ENCODE measurements at regions not wholly inside any gene's neighbourhood (a gene's known extent, or its start where the extent isn't known, plus 50 kb on each side); places are given as distances from the start of the nearest gene placed in this dataset.
"Not testable (repeated sequence)": the region's sequence is repeated elsewhere in the genome, so short reads cannot be mapped to it uniquely, and the experiment has no call there.

DNA sequence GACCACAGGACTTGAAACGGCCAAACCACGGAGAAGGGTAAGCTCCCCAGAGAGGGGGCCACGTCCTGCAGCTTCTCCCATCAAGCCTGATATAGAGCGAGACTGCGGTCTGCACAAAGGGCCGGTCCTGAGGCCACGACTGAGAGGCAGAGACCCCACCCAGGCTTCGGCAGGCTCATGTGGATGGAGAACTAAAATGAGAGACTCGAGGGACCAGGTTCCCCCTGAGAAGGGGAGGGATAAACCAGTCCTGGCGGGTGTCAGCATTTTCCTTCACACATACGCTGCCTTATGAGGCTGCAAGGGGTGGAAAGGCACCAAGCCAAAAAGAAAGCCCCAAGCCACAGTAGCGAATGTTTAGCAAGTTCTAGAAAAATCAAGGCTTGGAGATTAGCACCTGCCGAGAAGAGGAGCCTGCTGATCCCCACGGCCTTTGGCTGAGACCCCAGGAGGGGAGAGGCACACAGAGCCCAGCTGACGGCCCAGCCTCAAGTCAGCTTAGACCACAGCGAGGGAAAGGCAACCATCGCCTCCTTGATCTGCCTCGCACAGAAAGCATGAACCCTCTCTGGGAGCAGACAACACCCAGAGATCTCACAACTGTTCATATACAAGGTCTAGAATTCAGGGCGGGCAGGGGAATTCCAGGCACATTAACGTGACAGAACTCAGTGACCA is 92.6 kb upstream of the RNF32 start:
- no peak for DNase-seq

DNA sequence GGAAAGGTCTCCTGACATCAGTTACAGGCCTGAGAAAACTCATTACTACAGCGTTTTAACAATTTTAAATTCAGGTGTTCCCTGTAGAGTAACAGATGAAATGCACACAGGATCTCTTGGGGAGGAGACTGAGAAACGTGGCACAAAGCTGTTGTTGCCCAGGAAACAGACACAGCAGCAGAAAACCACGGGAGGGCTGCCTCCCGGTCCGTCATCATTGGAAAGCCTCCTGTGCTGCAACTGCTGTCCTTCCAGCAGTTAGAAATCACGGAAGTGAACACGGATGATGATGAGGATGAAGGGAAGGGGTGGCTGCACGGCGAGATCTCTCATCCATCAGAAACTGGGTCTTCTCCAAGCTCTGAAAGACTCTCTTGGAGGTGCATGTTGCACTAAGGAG is 94.6 kb upstream of the RNF32 start:
- no peak for DNase-seq

DNA sequence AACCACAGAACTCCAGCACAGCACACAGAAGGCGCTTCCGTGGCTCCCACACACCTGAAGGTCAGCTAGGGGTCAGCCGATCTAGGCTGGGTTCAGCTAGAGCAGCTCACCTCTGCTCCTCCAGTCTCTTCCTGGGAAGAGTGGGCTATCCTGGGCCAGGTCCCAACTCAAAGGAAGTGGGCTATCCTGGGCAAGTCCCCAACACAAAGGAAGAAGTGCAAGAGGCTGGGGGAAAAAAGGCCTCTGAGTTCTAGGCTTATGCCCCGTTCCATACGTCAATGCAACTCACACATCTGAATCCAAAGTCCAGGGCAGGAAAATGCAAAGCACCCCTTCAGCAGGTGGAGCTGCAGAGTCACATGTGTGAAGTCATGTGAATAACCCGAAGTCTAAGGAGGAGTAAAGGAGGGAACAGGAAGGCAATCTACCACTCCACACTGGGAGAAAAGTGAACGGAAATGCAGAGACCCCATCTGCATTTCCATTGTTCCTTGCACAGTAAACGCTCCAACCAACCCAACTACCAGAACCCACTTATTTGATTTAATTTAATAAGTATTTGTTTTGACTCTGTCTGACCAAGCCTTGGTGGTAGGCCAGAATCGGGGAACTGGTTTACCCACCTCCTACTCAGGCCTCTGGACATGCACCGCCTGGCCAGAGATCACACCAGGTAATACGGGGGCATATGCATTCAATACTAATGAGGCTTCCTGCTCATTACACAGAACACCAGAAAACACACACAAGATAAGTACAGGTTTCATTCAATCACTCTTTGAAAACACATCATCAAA is 95.5 kb upstream of the RNF32 start:
- DNase-seq: no peak

DNA sequence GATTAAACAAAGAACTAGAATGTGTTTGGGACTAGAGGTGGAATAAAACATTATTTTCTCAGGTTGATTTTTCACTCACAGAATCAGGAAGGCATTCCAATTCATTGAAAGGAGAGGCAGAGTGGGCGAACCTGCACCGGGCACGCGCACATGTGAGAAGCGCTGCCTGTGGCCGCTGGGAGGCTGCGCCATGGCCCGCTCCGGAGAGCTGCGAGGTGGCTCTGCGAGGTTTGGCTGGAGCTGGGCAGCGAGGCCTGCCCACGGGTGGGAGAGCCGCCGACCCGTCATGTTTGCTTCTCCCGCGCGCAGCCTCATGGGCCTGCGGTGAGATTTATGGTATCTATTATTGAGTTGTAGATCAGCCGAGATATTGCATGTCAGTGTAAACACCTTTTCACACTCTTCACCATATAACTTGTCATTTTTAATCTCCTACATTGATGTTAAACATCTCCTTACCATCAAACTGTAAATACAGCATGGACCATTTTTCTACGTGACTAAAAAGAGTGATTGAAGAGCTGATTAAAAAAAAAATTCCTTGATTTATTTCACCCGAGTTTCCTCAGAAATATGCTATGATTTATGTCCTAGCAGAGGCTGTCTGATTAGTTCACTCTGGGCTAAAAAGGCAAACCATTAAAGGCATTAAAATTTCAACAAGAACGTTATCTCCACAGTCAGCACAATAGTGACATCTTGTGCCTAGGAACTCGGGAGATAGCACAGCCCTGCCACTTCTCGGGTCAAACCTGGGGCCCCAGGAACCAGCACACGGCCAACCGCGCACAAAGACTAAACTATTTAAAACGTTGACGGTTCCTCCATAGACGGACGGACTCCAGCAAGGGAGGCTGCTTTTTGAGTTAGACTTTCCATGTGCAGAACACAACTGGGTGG is 96.6 kb upstream of the RNF32 start:
- DNase-seq: no peak

DNA sequence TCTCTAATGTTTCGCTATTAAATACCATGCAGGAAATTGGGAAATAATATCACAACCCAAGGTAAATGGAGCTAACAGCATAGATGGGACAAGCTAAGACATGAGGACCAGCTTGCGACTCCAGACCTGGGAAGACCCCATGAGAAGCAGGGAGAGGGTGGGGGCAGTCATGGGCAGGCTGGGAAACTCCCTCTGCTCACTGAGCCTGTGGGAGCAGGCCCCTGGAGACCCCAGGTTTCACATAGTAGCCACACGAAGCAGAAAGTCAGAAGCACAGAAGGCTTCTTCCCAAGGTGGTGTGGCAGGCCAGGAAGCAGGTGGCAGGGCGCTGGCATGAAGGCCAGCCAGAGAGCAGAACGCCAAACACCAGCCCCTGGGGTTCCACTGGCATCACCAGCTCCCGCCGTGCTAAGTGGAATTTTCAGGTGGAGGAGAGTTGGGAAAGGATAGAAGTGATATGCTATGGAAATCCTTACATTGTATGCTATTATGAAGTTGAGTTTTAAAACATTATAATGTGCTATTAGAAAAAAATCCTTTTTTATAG is 99.9 kb upstream of the RNF32 start:
- DNase-seq: no peak

DNA sequence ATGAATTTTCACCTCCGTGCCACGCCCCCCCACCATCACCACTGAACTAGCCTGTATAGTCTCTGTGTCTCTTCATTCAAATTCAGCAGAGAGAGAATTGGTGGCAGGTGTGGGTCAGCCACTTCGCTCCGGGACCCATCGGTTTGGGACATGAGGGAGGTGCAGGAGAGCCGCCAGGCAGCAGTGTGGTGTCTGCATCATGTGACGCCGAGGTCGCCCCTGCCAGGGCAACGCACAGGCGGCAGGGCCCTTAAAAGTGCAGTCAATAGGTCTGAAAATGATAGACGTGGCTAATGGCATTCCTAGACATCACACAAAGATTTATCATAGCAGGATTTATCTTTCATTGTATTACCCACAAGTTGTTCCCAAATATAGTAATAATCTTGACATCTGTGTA is 100.6 kb upstream of the RNF32 start:
- DNase-seq: no peak

DNA sequence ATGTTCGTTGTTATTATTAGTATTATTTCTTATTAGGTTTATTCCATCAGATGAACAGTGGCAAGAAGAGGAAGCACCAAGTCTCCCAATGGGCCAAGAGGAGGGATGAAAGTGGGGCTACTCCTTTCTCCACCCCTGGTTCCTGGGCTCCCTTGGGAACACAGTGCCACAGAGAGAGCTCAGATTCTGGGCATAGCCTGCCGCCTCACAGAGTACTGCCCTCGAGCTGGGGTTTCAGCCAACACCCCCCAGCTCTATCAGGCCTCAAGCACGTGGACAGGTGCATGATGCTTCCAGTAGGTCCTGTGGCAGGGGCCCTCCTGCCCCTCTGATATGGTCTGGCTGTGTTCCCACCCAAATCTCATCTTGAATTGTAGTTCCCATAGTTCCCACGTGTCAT is 103.6 kb upstream of the RNF32 start:
- DNase-seq: no peak

DNA sequence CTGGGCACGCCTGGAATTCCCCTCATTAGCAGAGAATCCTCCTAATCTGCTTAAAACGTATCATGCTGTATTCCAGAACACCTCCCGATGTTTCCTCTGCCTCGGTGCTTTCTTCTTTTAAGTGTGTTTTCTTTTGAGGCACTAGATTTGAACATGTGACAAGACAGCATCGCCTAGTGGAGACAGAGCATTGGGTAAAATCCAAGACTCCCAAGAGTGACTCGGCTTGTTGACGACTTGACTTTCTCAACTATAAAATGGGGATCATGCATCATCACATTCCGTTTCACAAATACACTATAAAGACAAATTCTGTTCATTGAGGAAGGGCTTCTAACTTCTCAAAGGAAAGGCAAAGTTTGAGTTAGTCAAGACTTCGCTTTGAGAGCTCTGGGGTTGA is 105.6 kb upstream of the RNF32 start:
- DNase-seq: no peak

DNA sequence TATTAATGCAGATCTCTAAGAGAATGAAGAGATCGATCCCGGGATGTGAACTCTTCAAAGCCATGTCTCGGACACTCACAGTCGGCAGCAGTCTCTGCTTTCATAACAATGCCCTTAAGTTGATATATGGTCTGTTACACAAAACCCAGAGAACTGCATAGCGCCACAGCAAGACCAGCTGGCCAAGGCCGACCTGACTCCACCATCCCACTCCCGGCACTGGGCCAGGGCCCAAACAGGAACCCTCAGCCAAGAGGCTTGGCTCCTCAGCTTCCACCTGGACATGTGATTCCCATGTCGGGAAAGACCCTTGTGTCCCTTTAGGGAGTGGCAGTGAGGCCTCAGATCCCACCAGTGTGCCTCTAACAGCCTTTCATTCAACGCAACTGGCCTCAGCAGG is 106.6 kb upstream of the RNF32 start:
- no peak for DNase-seq

DNA sequence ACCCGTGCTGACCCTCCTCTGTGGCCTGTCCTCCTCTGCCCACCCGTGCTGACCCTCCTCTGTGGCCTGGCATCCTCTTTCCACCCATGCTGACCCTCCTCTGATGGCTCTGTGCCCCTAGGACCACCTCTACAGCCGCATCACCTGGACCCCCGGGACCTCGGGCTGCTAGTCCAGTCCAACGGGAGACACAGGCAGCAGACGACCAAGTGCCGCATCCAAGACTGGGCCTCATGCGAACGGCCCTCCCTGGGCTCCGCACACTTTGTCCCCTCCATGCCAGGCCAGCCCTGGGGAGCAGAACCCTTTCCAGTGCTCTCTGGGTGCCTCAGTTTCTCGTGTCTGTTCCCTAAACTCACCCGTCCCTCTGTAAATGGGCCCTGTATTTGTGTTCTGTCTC is 107.2 kb upstream of the RNF32 start:
- no peak for DNase-seq

DNA sequence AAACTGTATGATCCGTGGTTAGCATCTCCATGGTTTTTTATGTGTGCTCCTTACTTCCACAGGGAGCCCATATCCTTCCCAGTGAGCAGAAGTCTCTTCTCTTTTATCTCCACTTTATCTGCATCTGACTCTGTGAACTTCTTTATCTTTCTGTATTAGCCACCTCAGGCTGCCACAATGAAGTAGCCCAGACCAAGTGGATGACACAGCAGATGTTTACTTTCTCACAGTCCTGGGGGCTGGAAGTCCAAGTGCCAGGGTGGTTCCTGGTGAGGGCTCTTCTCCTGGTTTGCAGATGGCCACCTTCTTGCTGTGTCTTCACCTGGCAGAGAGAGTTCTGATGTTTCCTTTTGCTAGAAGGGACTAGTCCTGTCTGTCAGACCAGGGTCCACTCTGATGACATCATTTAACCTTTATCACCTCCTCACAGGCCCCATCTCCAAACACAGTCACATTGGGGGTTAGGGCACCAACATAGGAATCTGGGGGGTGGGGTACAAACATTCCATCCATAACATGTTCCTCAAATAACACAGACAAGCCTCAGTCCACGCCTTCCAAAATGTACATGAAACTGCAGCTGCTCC is 108.5 kb upstream of the RNF32 start:
- DNase-seq: no peak

DNA sequence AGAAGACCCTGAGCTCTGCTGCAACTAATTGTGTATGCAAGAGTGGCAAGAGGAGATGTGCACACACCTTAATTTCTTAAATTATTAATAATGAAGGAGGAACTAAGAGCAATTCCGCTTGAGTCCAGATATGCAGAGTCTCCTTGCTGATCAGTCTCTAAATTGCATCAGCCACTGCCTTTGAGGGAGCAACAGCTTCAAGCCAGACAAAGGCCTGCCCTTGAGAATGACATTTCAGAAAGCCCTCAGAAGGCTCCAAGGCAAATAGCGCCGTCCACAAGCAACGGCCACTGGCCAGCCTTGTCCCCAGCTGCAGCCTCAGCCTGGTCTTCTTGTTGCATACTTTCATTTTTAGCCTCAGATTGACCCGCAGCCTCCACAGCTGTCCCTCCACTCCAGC is 110.6 kb upstream of the RNF32 start:
- DNase-seq: no peak

DNA sequence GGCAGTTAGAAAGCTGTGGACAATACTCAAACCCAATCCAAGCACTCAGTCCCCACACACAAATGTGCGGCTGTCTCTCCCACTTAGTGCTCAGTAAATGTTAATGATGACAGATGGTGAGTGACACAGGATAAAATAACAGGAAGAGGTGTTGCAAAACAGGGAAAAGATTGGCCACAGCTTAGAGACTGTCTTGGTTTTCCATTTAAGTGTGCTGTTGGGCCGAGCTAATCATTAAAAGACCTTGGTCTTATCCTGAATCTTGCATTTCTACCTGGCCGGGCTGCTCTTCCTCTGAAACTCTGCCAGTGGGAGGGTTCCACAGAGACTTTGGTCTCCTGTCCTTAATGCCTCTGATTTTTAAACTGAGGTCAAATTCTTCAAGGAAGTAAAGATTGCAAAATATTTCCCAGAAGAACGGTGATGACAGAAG is 113.1 kb upstream of the RNF32 start:
- no peak for DNase-seq

DNA sequence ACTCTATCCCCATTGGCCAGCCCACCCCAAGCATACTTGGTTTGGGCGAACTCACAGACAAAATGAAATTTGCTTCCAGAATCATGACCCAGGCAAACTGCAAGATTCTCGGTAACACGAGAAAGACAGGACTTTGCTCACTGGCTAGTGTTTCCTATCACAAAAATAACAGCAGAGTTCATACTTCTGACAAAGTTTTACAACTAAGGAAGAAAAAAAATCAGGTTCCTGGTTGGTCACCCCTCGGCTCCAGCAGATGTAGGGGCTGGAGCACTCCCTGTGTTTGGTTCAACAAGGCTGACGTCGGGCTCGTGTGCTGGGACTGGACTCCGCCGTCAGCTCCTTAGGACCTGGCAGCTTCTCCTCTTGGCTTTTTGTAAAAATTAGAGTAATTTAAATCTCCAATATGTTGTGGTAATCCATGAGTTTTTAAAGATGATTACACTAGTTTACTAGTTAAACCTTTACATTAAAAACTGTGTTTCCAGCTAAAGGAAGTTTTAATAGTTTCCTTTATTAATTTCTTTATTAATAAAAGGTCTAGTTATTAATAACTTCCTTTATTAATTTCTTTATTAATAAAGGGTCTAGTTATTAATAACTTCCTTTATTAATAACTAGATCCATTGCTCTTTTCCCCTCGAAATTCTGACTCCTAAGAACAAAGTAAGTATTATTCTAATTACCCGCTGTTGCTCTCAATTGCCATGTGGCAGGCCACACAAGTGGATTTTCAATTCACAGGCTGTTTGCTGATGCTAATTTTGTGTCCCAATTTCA is 115.6 kb upstream of the RNF32 start:
- no peak for DNase-seq

DNA sequence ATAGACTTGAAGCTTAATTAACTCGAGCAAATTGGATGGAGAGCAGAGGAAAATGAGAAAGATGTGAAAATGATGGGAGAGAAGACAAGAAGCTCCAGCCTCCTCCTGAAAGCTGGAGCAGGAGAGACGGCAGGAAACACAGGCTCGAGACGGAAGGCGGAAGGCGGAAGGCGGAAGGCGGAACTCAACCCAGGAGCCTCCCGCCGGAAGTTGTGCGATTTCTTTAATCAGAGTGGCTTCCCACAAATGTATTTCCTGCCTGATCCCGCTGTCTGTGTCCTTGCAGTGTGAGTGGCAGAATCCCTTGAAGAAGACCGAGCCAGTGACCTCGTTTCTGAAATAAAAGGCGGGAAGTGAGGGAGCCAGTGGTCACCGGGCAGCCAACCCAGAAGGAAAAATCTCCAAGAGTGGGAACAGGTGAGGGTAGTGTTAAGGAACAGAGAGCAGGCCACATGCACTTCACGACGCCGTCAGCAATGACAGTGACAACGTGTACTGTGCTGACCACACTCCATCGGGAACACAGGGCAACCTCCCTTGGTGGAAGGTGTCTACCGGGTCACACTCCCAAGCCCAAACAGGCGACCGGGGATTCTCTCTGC is 117.0 kb upstream of the RNF32 start:
- no peak for DNase-seq

DNA sequence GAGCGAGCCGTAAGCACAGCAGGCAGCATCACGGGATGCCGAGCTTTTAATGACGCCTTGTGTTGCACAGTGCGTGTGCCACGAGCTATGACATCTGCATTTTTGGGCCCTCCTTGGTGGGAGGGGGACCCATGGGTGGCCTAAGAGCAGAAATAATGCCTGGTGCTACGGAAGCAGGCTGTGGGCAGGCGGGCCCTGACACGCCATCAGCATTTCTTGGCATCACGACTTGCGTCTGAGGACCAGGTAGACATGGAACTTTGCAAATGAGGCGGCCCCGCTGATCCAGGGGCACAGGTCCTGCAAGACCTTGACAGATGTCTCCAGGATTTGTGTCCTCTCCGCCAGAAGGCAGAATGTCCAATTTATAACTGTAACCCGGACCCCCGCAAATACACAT is 117.8 kb upstream of the RNF32 start:
- no peak for DNase-seq

DNA sequence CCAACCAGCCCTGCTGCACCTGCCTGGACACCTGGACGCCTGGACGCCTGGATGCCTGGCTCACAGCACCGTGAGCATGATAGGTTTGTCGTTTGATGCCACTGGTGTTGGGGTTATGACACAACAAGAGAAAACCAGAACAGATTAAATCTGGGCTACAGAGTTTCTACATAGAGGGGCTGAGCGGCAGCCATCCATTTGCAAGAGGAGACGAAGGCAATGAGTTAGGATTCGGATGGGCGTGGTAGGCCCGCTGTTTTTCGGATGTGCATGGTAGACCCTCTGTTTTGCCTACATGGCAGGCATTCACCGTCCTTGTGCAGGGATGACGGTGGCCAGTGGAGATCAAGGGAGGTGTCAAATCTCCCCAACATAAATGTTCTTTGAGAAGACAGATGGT is 121.5 kb upstream of the RNF32 start:
- DNase-seq: no peak

DNA sequence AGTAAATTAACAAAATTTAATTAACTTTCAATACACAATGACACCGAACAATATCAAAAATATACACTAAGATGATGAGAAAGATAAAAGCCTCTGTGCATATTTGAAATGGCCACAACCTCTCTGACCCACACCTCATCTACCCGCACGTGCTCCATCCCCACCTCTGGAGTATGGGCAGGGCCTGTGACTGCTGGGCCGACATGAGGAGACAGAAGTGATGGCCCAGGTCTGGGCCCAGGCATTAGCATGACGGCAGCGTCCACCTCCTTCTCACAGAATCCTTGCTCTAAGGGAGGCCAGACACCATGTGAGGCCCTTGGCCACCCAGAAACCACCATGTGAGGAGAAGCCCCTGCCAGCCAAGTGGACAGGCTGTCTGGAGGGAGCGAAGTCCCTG is 122.1 kb upstream of the RNF32 start:
- DNase-seq: no peak

DNA sequence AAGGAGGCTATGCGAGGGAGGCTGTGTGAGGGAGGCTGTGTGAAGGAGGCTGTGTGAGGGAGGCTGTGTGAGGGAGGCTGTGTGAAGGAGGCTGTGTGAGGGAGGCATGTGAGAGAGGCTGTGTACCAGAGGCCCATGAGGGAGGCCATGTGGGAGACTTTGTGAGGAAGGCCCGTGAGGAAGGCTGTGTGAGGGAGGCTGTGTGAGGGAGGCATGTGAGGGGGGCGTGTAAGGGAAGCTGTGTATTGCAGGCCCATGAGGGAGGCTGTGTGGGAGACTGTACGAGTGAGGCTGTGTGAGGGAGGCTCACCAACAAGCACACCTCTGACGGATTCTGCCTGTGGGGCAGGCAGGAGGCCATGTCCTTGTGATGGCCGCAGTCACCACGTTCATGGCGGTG is 122.7 kb upstream of the RNF32 start:
- DNase-seq: not testable (repeated sequence)

DNA sequence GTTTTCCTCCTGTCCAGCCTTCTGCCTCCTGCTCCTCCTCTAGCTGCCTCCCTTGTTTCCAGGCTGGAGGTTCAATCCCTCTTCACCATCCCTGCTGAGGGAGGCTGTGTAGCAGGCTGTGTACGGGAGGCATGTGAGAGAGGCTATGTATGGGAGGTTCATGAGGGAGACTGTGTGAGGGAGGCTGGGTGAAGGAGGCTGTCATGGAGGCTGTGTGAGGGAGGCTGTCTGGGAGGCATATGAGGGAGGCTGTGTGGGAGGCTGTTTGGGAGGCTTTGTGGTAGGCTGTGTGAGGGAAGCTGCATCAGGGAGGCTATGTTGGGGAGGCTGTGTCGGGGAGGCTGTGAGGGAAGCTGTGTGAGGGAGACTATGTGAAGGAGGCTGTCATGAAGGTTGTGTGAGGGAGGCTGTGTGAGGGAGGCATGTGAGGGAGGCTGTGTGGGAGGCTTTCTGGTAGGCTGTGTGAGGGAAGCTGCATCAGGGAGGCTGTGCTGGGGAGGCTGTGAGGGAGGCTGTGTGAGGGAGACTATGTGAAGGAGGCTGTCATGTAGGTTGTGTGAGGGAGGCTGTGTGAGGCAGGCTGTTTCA is 123.7 kb upstream of the RNF32 start:
- DNase-seq: no peak

Data from muscle of arm (tissue), 1 donor.